HL-60 (cell line): ENCODE measurements at regions not wholly inside any gene's neighbourhood (a gene's known extent, or its start where the extent isn't known, plus 50 kb on each side); places are given as distances from the start of the nearest gene placed in this dataset.

Experiments
- DNase-seq, 2 experiments: peaks; one replicate each; pipeline ENCODE4 v3.0.0-alpha.2; 2010 to 2020; ENCODE audit warnings: low read depth in 1 of 2, low spot score in 1 of 2
- H3K27ac ChIP-seq: fragments of 250-450 bp; sonication (Bioruptor Pico); replicated peaks from 2 replicates; pipeline ENCODE4 v1.5.1; 2020; ENCODE audit warnings: mild to moderate bottlenecking, moderate library complexity
- H3K27me3 ChIP-seq: fragments of 250-450 bp; sonication (Bioruptor Pico); 2 replicates; pipeline ENCODE4 v1.5.1; 2021; ENCODE audit warnings: mild to moderate bottlenecking, moderate library complexity; ENCODE audit not compliant: insufficient read depth, poor library complexity, severe bottlenecking
- H3K4me3 ChIP-seq: replicated peaks from 2 replicates; pipeline ENCODE4 v1.5.1; 2011; ENCODE audit warnings: mild to moderate bottlenecking, control low read depth, low read length; ENCODE audit not compliant: insufficient read depth
- CTCF ChIP-seq: IDR thresholded peaks from one replicate; pipeline ENCODE4 v1.5.1; 2011; ENCODE audit warnings: low read length, control low read depth, inconsistent platforms; ENCODE audit not compliant: insufficient read depth
- GABPA ChIP-seq: IDR thresholded peaks from 2 replicates; pipeline ENCODE4 v1.6.1; 2012; ENCODE audit warnings: low read depth
- POLR2AphosphoS5 ChIP-seq: IDR thresholded peaks from 2 replicates; pipeline ENCODE4 v1.6.1; 2012; ENCODE audit warnings: low read depth
- REST ChIP-seq: IDR thresholded peaks from 2 replicates; pipeline ENCODE4 v1.6.1; 2012; ENCODE audit warnings: low read depth; ENCODE audit not compliant: insufficient replicate concordance
- SPI1 ChIP-seq: IDR thresholded peaks from 2 replicates; pipeline ENCODE4 v1.6.1; 2012; ENCODE audit warnings: low read depth, mild to moderate bottlenecking, borderline replicate concordance

GRCh38 chr9:82608487-82608886, 454.5 kb downstream of the RASEF start:
- Histone ChIP-seq H3K4me3 (no peak overlapping the region), H3K27ac (no peak overlapping the region), H3K27me3 (no peaks in the 10 kb centered on the region)
- TF ChIP-seq GABPA, result no peak
- no peak for DNase-seq

- no peak for TF ChIP-seq POLR2AphosphoS5
- no peak for TF ChIP-seq SPI1
- no peak for TF ChIP-seq REST
- no peak for TF ChIP-seq CTCF
- TF ChIP-seq GABPA, result no peak
- Histone ChIP-seq H3K27me3 (no peaks in the 10 kb centered on the region), H3K27ac (no peak overlapping the region), H3K4me3 (no peak overlapping the region)
- DNase-seq, result no peak
Measured at GRCh38 chr9:82612942-82613341, 450.0 kb downstream of the RASEF start.

GRCh38 chr9:82613498-82613897, 449.4 kb downstream of the RASEF start:
- no peak overlapping the region for H3K27ac ChIP-seq
- no peak for DNase-seq
- H3K27me3 ChIP-seq, result no peaks in the 10 kb centered on the region
- no peak overlapping the region for H3K4me3 ChIP-seq
- TF ChIP-seq CTCF (no peak), POLR2AphosphoS5 (no peak), SPI1 (no peak), REST (no peak), GABPA (no peak)

GRCh38 chr9:82616545-82616944, 446.4 kb downstream of the RASEF start:
- Histone ChIP-seq H3K27ac (no peak overlapping the region), H3K4me3 (no peak overlapping the region), H3K27me3 (no peaks in the 10 kb centered on the region)
- no peak for DNase-seq
- TF ChIP-seq SPI1 (no peak), REST (no peak), CTCF (no peak), GABPA (no peak), POLR2AphosphoS5 (no peak)
